BLaER1 (cell line): ENCODE measurements at regions not wholly inside any gene's neighbourhood (a gene's known extent, or its start where the extent isn't known, plus 50 kb on each side); places are given as distances from the start of the nearest gene placed in this dataset.

Source experiments
- H3K27ac ChIP-seq: shearing (Covaris generic); formaldehyde crosslinking; 2 replicates; pipeline ENCODE4 v1.8.1; 2022
- H3K27me3 ChIP-seq: shearing (Covaris generic); formaldehyde crosslinking; 2 replicates; pipeline ENCODE4 v1.8.1; 2022
- H3K36me3 ChIP-seq: shearing (Covaris generic); formaldehyde crosslinking; 2 replicates; pipeline ENCODE4 v1.8.1; 2022
- H3K4me1 ChIP-seq: shearing (Covaris generic); formaldehyde crosslinking; 2 replicates; pipeline ENCODE4 v1.8.1; 2022
- H3K4me2 ChIP-seq: shearing (Covaris generic); formaldehyde crosslinking; 2 replicates; pipeline ENCODE4 v1.8.1; 2022
- H3K4me3 ChIP-seq: shearing (Covaris generic); formaldehyde crosslinking; 2 replicates; pipeline ENCODE4 v1.8.1; 2022
- H3K9ac ChIP-seq: shearing (Covaris generic); formaldehyde crosslinking; 2 replicates; pipeline ENCODE4 v1.8.1; 2022
- H3K9me3 ChIP-seq: shearing (Covaris generic); formaldehyde crosslinking; 2 replicates; pipeline ENCODE4 v1.8.1; 2022
- H4K20me1 ChIP-seq: shearing (Covaris generic); formaldehyde crosslinking; 2 replicates; pipeline ENCODE4 v1.8.1; 2022
- Cebpa-rat ChIP-seq: shearing (Covaris generic); IDR thresholded peaks from 2 replicates; pipeline ENCODE4 v1.8.1; 2022

DNA sequence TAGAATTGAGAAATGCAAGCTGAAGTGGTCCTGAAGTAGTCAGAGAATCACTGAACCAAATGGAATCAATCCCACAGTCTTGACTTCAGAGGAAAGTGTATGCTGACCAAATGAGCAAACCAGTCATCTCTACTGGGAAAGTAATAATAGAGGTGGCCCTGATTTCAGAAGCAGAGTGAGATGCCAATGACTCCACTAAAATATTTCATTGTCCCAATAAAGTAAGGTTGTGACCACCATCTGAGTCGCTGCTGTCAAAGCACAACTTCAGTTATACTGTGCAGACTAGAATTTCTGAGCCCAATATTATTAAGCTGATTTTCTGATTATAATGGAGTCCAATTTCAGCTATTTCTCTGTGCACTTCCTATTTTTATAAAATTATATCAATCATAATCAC, 334.4 kb upstream of the THBS1 start:
- H3K4me1 ChIP-seq = 0 out of 2 replicates have a peak, but pooled peaks cover 4% of the 10 kb centered on the region
- H3K36me3 ChIP-seq = no peaks in the 10 kb centered on the region
- no peak overlapping the region for H3K4me3 ChIP-seq
- no peak overlapping the region for H3K4me2 ChIP-seq
- no peak overlapping the region for H3K9ac ChIP-seq
- H3K9me3 ChIP-seq = no peaks in the 10 kb centered on the region
- no peak overlapping the region for H3K27ac ChIP-seq
- H3K27me3 ChIP-seq = no peaks in the 10 kb centered on the region
- TF ChIP-seq Cebpa-rat = no peak
- no peaks in the 10 kb centered on the region for H4K20me1 ChIP-seq

DNA sequence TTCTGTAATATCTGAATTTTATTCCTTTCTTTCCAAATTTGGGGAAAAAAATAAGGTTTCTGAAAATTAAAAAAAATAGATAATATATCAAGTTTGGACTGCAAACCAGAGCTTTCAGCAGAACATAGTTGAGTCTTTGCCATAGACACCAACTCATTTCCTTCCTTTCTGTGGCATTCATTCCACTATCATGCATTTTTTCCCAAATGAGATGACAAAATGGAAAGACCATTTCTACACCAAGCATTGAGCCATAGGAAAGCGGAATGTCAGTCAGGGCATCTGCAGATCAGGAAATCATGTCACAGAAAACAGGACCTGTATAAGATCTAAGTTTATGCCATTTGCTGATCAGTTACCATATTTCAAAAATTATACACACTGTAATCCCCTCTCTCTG, 333.3 kb upstream of the THBS1 start:
- Histone ChIP-seq H3K27ac (no peak overlapping the region), H4K20me1 (no peaks in the 10 kb centered on the region), H3K27me3 (no peaks in the 10 kb centered on the region), H3K4me2 (no peak overlapping the region), H3K4me1 (0 out of 2 replicates have a peak, but pooled peaks cover 4% of the 10 kb centered on the region), H3K36me3 (no peaks in the 10 kb centered on the region), H3K4me3 (no peak overlapping the region), H3K9ac (no peak overlapping the region), H3K9me3 (no peaks in the 10 kb centered on the region)
- no peak for TF ChIP-seq Cebpa-rat

DNA sequence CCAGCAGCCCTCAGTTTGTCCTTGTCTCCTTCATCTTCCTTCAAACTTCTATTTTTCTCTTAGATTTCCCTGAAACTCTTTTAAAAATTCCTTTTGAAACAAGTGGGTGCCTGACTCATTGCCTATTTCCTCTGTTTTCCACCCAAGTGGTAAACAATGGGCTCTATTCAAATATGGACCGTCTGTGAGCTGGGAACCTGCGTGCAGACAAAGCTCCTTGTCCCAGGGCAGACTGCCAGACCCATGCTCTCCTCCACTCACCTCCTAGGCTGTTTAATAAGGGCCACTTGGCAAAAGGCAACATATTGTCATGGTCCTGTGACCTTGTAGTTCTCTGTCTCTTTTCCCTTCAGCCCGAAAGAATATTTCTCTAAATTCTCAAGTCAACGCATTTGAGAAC, 332.7 kb upstream of the THBS1 start:
- no peaks in the 10 kb centered on the region for H3K27me3 ChIP-seq
- H3K4me2 ChIP-seq = no peak overlapping the region
- no peaks in the 10 kb centered on the region for H3K36me3 ChIP-seq
- no peak overlapping the region for H3K4me3 ChIP-seq
- no peaks in the 10 kb centered on the region for H4K20me1 ChIP-seq
- no peak overlapping the region for H3K27ac ChIP-seq
- no peak for TF ChIP-seq Cebpa-rat
- H3K4me1 ChIP-seq = 0 out of 2 replicates have a peak, but pooled peaks cover 4% of the 10 kb centered on the region
- no peaks in the 10 kb centered on the region for H3K9me3 ChIP-seq
- no peak overlapping the region for H3K9ac ChIP-seq

DNA sequence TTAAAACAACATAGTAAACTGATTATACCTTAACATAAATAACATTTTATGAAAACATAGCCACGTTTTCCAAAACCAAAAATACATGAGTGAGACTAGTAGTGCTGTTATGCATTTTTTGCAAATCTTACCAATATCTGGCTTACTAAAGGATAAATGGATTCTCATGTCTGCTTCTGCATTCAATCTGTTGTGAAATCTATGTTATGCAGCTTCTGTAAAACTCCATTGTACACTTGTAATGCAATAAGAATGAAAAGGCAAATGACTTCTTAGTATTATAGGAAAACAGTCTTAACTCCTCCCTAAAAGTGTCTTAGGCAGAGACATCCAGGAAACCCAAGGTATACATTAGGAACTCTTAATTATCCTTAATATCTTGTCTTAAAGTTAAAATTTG, 330.9 kb upstream of the THBS1 start:
- 0 out of 2 replicates have a peak, but pooled peaks cover 4% of the 10 kb centered on the region for H3K4me1 ChIP-seq
- H3K4me3 ChIP-seq = no peak overlapping the region
- no peaks in the 10 kb centered on the region for H3K36me3 ChIP-seq
- no peaks in the 10 kb centered on the region for H4K20me1 ChIP-seq
- 0 out of 2 replicates have a peak overlapping the region, but pooled peaks have one; percentile 22 for H3K4me2 ChIP-seq
- H3K27ac ChIP-seq = no peak overlapping the region
- no peak for TF ChIP-seq Cebpa-rat
- no peaks in the 10 kb centered on the region for H3K27me3 ChIP-seq
- H3K9ac ChIP-seq = no peak overlapping the region
- no peaks in the 10 kb centered on the region for H3K9me3 ChIP-seq

DNA sequence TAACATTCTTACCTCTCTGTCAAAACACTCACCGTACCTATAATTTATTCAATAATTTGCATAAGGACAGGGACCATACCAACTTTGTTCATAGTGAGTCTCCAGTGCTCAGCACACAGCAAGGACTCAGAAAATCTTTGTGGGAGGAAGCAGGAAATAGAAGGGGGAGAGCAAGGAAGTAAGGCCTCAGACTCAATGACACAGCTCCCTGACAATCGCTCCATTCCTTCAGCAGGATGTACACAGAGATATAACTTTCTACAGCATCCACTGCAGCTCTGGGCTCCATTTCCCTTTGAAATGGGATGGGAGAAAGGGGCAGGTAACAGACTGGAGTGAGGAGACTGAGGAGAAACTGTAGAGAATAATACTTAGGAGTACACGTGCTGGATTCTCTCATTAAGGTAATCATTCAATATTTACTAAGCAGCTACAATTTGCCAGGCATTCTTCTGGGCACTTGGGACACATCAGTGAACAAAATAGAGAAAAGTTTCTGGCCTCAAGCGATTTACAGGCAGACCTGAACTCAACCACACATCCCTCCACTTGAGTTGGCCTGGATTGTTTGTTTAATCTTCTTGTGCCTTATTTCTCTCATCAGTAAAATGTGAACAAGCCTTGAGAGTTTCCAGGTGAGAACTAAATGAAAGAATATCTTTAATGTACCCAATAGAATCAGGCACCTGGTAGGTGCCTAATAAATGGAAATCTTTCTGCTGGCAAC, 330.3 kb upstream of the THBS1 start:
- H3K4me2 ChIP-seq = peak overlapping the region; percentile 22; the same call in 1 of the 2 replicates
- no peaks in the 10 kb centered on the region for H3K36me3 ChIP-seq
- no peak overlapping the region for H3K9ac ChIP-seq
- no peaks in the 10 kb centered on the region for H3K9me3 ChIP-seq
- no peaks in the 10 kb centered on the region for H4K20me1 ChIP-seq
- no peak overlapping the region for H3K4me3 ChIP-seq
- H3K27ac ChIP-seq = no peak overlapping the region
- TF ChIP-seq Cebpa-rat = no peak
- H3K27me3 ChIP-seq = no peaks in the 10 kb centered on the region
- 0 out of 2 replicates have a peak, but pooled peaks cover 4% of the 10 kb centered on the region for H3K4me1 ChIP-seq

DNA sequence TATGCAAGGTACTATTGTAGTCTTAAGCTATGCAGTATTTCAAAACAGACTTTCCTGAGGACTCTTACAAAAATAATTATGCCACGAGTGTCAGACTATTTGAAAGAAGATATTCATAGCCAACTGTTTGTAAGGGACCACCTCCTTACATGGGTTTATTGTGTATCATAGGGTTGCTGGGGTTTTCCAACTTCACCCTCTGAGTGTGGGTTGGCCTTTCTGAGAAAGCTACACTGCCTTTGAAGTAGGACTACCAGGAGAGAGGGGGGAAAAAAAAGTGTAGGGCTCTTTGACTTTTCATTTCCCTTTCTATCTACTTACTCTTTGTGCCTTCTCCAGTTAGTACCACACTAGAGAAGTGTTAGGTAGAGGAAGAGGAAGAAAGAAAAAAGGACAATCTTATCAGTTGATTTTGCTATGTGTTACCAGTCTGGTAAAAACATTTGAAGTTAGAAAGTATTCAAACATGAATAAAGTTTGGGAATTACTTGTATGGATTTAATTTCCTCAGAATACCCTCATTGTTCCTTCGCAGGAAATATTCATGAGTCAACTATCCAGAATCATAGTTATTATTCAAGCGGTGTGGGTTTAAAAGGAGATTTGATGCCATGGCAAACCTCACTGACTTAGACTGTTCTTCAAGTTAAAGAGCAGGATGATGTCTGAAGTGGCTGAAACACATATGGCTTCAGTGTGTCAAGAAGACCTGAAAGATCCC, 329.3 kb upstream of the THBS1 start:
- H3K27me3 ChIP-seq = no peaks in the 10 kb centered on the region
- H3K4me1 ChIP-seq = 0 out of 2 replicates have a peak, but pooled peaks cover 4% of the 10 kb centered on the region
- H4K20me1 ChIP-seq = no peaks in the 10 kb centered on the region
- no peak overlapping the region for H3K4me2 ChIP-seq
- no peaks in the 10 kb centered on the region for H3K9me3 ChIP-seq
- TF ChIP-seq Cebpa-rat = no peak
- H3K4me3 ChIP-seq = no peak overlapping the region
- H3K36me3 ChIP-seq = no peaks in the 10 kb centered on the region
- H3K9ac ChIP-seq = no peak overlapping the region
- H3K27ac ChIP-seq = no peak overlapping the region

DNA sequence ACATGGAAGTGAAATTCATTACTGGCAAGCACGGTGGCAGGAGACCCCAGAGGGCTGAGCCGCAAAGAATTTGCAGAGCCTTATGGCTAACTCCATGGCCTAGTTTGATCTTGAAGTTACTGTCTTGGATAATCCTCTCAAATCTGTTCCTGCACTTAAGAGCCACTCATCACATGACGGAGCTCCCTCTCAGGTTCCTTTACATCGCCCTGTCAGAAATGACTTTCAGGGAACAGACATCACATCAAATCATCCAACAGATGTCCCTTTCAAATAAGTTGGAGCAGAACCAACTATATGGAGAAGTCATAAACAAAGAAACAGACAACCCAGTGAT, 328.8 kb upstream of the THBS1 start:
- H3K9ac ChIP-seq = no peak overlapping the region
- H3K4me2 ChIP-seq = no peak overlapping the region
- no peaks in the 10 kb centered on the region for H4K20me1 ChIP-seq
- H3K27ac ChIP-seq = no peak overlapping the region
- H3K36me3 ChIP-seq = no peaks in the 10 kb centered on the region
- H3K4me1 ChIP-seq = 0 out of 2 replicates have a peak, but pooled peaks cover 4% of the 10 kb centered on the region
- TF ChIP-seq Cebpa-rat = no peak
- H3K4me3 ChIP-seq = no peak overlapping the region
- no peaks in the 10 kb centered on the region for H3K27me3 ChIP-seq
- no peaks in the 10 kb centered on the region for H3K9me3 ChIP-seq

DNA sequence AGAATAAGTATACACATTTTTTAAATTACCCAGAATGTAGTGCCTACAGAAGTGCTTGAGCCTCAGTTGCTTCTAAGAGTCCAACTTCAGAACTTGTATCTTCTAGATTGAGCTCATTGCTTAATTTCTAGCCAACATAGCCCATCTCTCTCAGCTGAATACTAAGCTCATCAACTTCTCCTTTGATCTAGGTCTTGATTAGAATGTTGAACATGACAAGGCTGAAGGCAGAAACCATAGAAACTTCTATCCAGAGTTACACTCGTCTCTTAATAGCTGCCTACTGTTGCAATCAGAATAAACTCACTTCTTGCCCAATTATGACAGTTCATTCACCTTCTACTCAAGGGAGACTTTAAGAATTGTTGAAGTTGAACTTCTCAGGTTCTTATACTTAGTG, 327.3 kb upstream of the THBS1 start:
- no peak for TF ChIP-seq Cebpa-rat
- H3K9me3 ChIP-seq = no peaks in the 10 kb centered on the region
- no peak overlapping the region for H3K4me3 ChIP-seq
- H3K36me3 ChIP-seq = no peaks in the 10 kb centered on the region
- H4K20me1 ChIP-seq = no peaks in the 10 kb centered on the region
- H3K4me1 ChIP-seq = 0 out of 2 replicates have a peak, but pooled peaks cover 4% of the 10 kb centered on the region
- no peaks in the 10 kb centered on the region for H3K27me3 ChIP-seq
- no peak overlapping the region for H3K9ac ChIP-seq
- H3K4me2 ChIP-seq = no peak overlapping the region
- H3K27ac ChIP-seq = no peak overlapping the region

DNA sequence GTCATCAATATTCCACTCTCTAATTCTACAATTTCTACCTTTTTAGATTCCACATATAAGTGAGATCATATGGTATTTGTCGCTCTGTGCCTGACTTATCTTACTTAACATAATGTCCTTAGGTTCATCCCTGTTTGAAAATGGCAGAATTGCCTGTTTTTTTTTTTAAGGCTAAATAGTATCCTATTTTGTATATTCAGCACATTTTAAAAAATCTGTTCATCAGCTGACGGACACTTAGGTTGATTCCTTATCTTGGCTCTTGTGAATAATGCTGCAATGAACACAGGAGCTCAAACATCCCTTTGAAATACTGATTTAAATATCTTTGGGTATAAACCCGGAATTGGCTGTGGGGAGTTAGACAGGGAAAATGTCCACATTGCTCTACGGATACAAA, 326.7 kb upstream of the THBS1 start:
- Histone ChIP-seq H4K20me1 (no peaks in the 10 kb centered on the region), H3K27me3 (no peaks in the 10 kb centered on the region), H3K9me3 (no peaks in the 10 kb centered on the region), H3K9ac (no peak overlapping the region), H3K4me2 (no peak overlapping the region), H3K27ac (no peak overlapping the region), H3K4me3 (no peak overlapping the region), H3K36me3 (no peaks in the 10 kb centered on the region), H3K4me1 (0 out of 2 replicates have a peak, but pooled peaks cover 4% of the 10 kb centered on the region)
- no peak for TF ChIP-seq Cebpa-rat

DNA sequence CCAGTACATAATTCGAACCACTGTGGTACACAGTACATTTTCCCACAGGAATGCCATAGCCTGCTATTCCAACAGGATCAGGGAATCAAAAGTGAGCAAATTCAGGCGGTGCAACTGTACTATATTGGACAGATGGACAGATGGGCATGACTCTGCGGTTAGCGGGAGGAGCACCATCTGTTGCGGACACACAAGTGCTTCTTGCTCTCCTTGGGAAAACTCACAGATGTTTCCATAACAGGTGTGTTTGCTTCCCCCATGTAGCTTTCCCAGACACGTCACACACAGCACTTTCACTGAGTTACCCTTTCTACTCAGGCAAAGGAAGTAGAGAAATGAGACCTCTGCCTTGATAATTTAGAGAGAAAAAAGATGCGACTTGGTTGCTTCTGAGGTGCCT, 325.1 kb upstream of the THBS1 start:
- Histone ChIP-seq H3K4me1 (no peaks in the 10 kb centered on the region), H3K9me3 (no peaks in the 10 kb centered on the region), H4K20me1 (no peaks in the 10 kb centered on the region), H3K4me3 (no peak overlapping the region), H3K9ac (no peak overlapping the region), H3K4me2 (no peak overlapping the region), H3K27me3 (no peaks in the 10 kb centered on the region), H3K27ac (no peak overlapping the region), H3K36me3 (no peaks in the 10 kb centered on the region)
- no peak for TF ChIP-seq Cebpa-rat
